ENCODE measurements at regions not wholly inside any gene's neighbourhood (a gene's known extent, or its start where the extent isn't known, plus 50 kb on each side); places are given as distances from the start of the nearest gene placed in this dataset.

- WGBS, 2 experiments (ENCODE audit: extremely low coverage in 2 of 2, insufficient read length in 1 of 2): 71% methylated on average over 1 of the region's 3 CpGs; no CpG with 5 or more reads in 1 of the 2 experiments
- in situ Hi-C loops (cut with MboI; ENCODE audit: low sequenced_read_pairs): no loop called here
- no peak overlapping the region; the same call in 1 of the 2 replicates for H3K14ac ChIP-seq (replicated peaks; ENCODE audit: low read depth, low read length)
- 0 out of 2 replicates have a peak overlapping the region, but pooled peaks have one; percentile 51 for H4K91ac ChIP-seq (ENCODE audit: insufficient read depth, low read depth, low read length)
- H3K4me3 ChIP-seq (ENCODE audit: insufficient read depth, low read depth, low read length): no peak overlapping the region
- H4K20me1 ChIP-seq (ENCODE audit: insufficient read depth, low read length): no peaks in the 10 kb centered on the region
- peak overlapping the region; percentile 28; the same call in 1 of the 2 replicates for H2BK120ac ChIP-seq (ENCODE audit: low read depth, low read length)
- no peak overlapping the region for H2BK20ac ChIP-seq (ENCODE audit: low read depth, low read length)
- H2AK9ac ChIP-seq (replicated peaks; ENCODE audit: low read depth, low read length, poor library complexity): no peak overlapping the region
- TF ChIP-seq POLR2A (IDR thresholded peaks at IDR 0.05; ENCODE audit: low read depth, low read length) (no peak), NFE2L2 (IDR thresholded peaks at IDR 0.05; ENCODE audit: low read depth, low read length) (no peak)
- H2BK5ac ChIP-seq (ENCODE audit: low read depth, low read length, poor library complexity, severe bottlenecking): no peak overlapping the region
- no peak overlapping the region for H2AFZ ChIP-seq (replicated peaks; ENCODE audit: low read length, poor library complexity)
- no peak overlapping the region for H3K4ac ChIP-seq (ENCODE audit: low read depth, low read length)
- H2BK15ac ChIP-seq (ENCODE audit: low read depth, low read length): peak overlapping the region; percentile 30; the same call in 1 of the 3 replicates
- H3K79me1 ChIP-seq (ENCODE audit: low read depth in 1 of 2, low read length in 2 of 2): no peaks in the 10 kb centered on the region
- H3K18ac ChIP-seq (ENCODE audit: low read depth, low read length): no peak overlapping the region
- intact Hi-C loops (cut with micrococcal nuclease): no loop called here
- H3K9me1 ChIP-seq (ENCODE audit: insufficient read depth, low read length): peaks cover 9% of the 10 kb centered on the region; the same call in 1 of the 2 replicates
- ChIA-PET CTCF (interaction anchor here (0.6 kb wide), 1 partner anchor 38 kb away, joined by 3 read pairs; no protein-coding TSS in a partner anchor), POLR2A (ENCODE audit: unreplicated experiment) (no interaction called here)
- H3K56ac ChIP-seq (ENCODE audit: extremely low read depth, insufficient read depth, low read length): no peak overlapping the region
- H4K5ac ChIP-seq (ENCODE audit: low read depth, low read length): no peak overlapping the region; the same call in none of the 2 replicates
- no peak overlapping the region for H3K4me2 ChIP-seq (ENCODE audit: low read depth, low read length)
- ATAC-seq (ENCODE audit: low read depth) (no peak), DNase-seq (no peak)
- peaks cover 7% of the 10 kb centered on the region for H3K4me1 ChIP-seq (ENCODE audit: control insufficient read depth, insufficient read depth, low read length)
- H3K27me3 ChIP-seq (ENCODE audit: control insufficient read depth, insufficient read depth, low read length): no peaks in the 10 kb centered on the region
- 0 out of 4 replicates have a peak overlapping the region, but pooled peaks of 1 of the 2 experiments have one; percentile 0 for H4K8ac ChIP-seq (ENCODE audit: low read depth in 2 of 2, low read length in 2 of 2)
- dilution Hi-C loops (cut with HindIII; ENCODE audit: low sequenced_read_pairs, unreplicated experiment): no loop called here
- H2AK5ac ChIP-seq (ENCODE audit: low read depth, low read length): peak overlapping the region; percentile 36; the same call in 1 of the 2 replicates
- H3K9me3 ChIP-seq (ENCODE audit: control insufficient read depth, insufficient read depth, low read length): no peaks in the 10 kb centered on the region
- BruUV-seq (replicated peaks): no TSS peak
- no peak overlapping the region for H3K23ac ChIP-seq (ENCODE audit: low read depth, low read length)
- H3K27ac ChIP-seq (ENCODE audit: insufficient read depth, low read length): no peak overlapping the region
- H3K36me3 ChIP-seq (ENCODE audit: control insufficient read depth, insufficient read depth, low read length): no peaks in the 10 kb centered on the region
- H3K9ac ChIP-seq (ENCODE audit: low read depth, low read length): no peak overlapping the region
These were observed 140.5 kb downstream of the PHLDA1 start for GRCh38 chr12:75891072-75891471.
